K562 (cell line): ENCODE measurements at regions not wholly inside any gene's neighbourhood (a gene's known extent, or its start where the extent isn't known, plus 50 kb on each side); places are given as distances from the start of the nearest gene placed in this dataset.

Experiments
- ATAC-seq: fragments of 200-7000 bp; cut with Tn5 transposase; 3 replicates; pipeline ENCODE4 v1.9.1; 2020; ENCODE audit warnings: moderate library complexity
- BruUV-seq: library from RNA; stranded (reverse); fragments of 400-500 nt; replicated peaks from 2 replicates; lab custom pipeline; 2021; lab: Mats Ljungman, UMichigan
- CTCF ChIA-PET: fragments of 300-600 bp; formaldehyde crosslinking; extraction: SDS; loops from one replicate; lab custom pipeline; 2021; ENCODE audit warnings: low intra/inter-chr PET ratio; lab: Yijun Ruan, JAX
- POLR2A ChIA-PET: fragments of 300-600, 350-650 bp; sonication (Branson Sonifier 250); formaldehyde crosslinking; extraction: SDS; loops from one replicate; lab custom pipeline; 2021; ENCODE audit warnings: antibody characterized with exemption, inconsistent platforms; lab: Yijun Ruan, JAX
- DNase-seq, 4 experiments: peaks; one replicate each; pipeline versions ENCODE4 v3.0.0 to v3.0.0-alpha.2; 2011 to 2018; ENCODE audit warnings: low spot score in 3 of 4, mixed read lengths in 3 of 4; ENCODE audit errors: extremely low read depth in 1 of 4
- FAIRE-seq: peaks from 2 replicates; lab custom pipeline; 2011; peaks lifted over from hg19 to GRCh38; lab: Jason Lieb, UNC
- H2AFZ ChIP-seq: 2 replicates; pipeline ENCODE4 v1.6.0; 2011; ENCODE audit warnings: low read depth, low read length, control low read depth, inconsistent platforms
- H3K27ac ChIP-seq: fragments of 200-600 bp; 3 replicates; pipeline ENCODE4 v1.8.0; 2011; ENCODE audit warnings: low read depth, mild to moderate bottlenecking, control low read depth, inconsistent platforms, low read length, moderate library complexity, mixed read lengths; ENCODE audit errors: extremely low read depth
- H3K27me3 ChIP-seq, 2 experiments: fragments of 300-600 bp in 1 of 2; 2 replicates in 1 of 2; 3 replicates in 1 of 2; pipeline versions ENCODE4 v1.6.0 to v1.8.0; 2011; ENCODE audit warnings: inconsistent platforms in 2 of 2, low read length in 2 of 2, mild to moderate bottlenecking in 1 of 2, mixed read lengths in 1 of 2, moderate library complexity in 1 of 2; ENCODE audit not compliant: control insufficient read depth in 2 of 2, insufficient read depth in 2 of 2
- H3K36me3 ChIP-seq: fragments of 300-600 bp; 3 replicates; pipeline ENCODE4 v1.8.0; 2011; ENCODE audit warnings: mild to moderate bottlenecking, low read length, inconsistent platforms; ENCODE audit not compliant: control insufficient read depth, insufficient read depth
- H3K4me1 ChIP-seq, 2 experiments: fragments of 200-600 bp in 1 of 2; replicated peaks in 1 of 2; 2 replicates in 1 of 2; 3 replicates in 1 of 2; pipeline versions ENCODE4 v1.5.1 to v1.8.0; 2011; ENCODE audit warnings: inconsistent platforms in 2 of 2, low read length in 2 of 2, mild to moderate bottlenecking in 1 of 2, mixed read lengths in 1 of 2, moderate library complexity in 1 of 2; ENCODE audit not compliant: control insufficient read depth in 2 of 2, insufficient read depth in 2 of 2
- H3K4me2 ChIP-seq: 2 replicates; pipeline ENCODE4 v1.6.1; 2011; ENCODE audit warnings: low read length, control low read depth, inconsistent platforms, mixed read lengths; ENCODE audit not compliant: insufficient read depth
- H3K4me3 ChIP-seq: fragments of 200-600 bp; sonication (generic), shearing (Covaris generic); 2 replicates; pipeline ENCODE4 v1.5.1; 2016; ENCODE audit warnings: control low read depth, inconsistent platforms
- H3K79me2 ChIP-seq: fragments of 200-600 bp; 3 replicates; pipeline ENCODE4 v1.8.0; 2011; ENCODE audit warnings: low read length, inconsistent platforms; ENCODE audit not compliant: control insufficient read depth, insufficient read depth
- H3K9ac ChIP-seq, 2 experiments: 2 replicates each; pipeline versions ENCODE4 v1.6.0 to v1.6.1; 2011; ENCODE audit warnings: low read depth in 2 of 2, low read length in 2 of 2, control low read depth in 1 of 2, inconsistent platforms in 1 of 2, mild to moderate bottlenecking in 1 of 2, mixed read lengths in 1 of 2; ENCODE audit not compliant: insufficient read depth in 1 of 2
- H3K9me1 ChIP-seq: one replicate; pipeline ENCODE4 v1.6.0; 2011; ENCODE audit warnings: inconsistent platforms, mild to moderate bottlenecking, low read length, moderate library complexity; ENCODE audit not compliant: control insufficient read depth, insufficient read depth
- H3K9me3 ChIP-seq: replicated peaks from 2 replicates; pipeline ENCODE4 v1.5.1; 2011; ENCODE audit warnings: low read depth, low read length, inconsistent platforms; ENCODE audit not compliant: control insufficient read depth, insufficient read depth
- H4K20me1 ChIP-seq: replicated peaks from 2 replicates; pipeline ENCODE4 v1.6.1; 2011; ENCODE audit warnings: low read length, inconsistent platforms, mixed read lengths; ENCODE audit not compliant: control insufficient read depth, insufficient read depth
- BDP1 ChIP-seq: IDR thresholded peaks from 3 replicates; pipeline ENCODE4 v1.6.1; 2011; ENCODE audit not compliant: insufficient read length, insufficient read depth
- CUX1 ChIP-seq: fragments of 200-800 bp; sonication (Bioruptor generic); IDR thresholded peaks from 2 replicates; pipeline ENCODE4 v1.6.1; 2016; ENCODE audit warnings: missing genetic modification characterization, missing compliant biosample characterization
- ELF4 ChIP-seq: fragments of 450-650 bp; formaldehyde crosslinking; IDR thresholded peaks from 2 replicates; pipeline ENCODE4 v1.4.0; 2022; ENCODE audit warnings: missing genetic modification characterization
- GABPB2 ChIP-seq: fragments of 250-450 bp; sonication (Bioruptor Pico); conservative IDR thresholded peaks from 2 replicates; pipeline ENCODE4 v1.5.1; 2021; ENCODE audit warnings: mild to moderate bottlenecking
- HDAC1 ChIP-seq, 2 experiments: fragments of 450-650 bp; IDR thresholded peaks; 2 replicates each; pipeline ENCODE4 v1.6.1; 2016 to 2017; ENCODE audit warnings: inconsistent platforms in 1 of 2, mild to moderate bottlenecking in 1 of 2, moderate library complexity in 1 of 2
- NFYB ChIP-seq: IDR thresholded peaks from 2 replicates; pipeline ENCODE4 v1.6.1; 2011; ENCODE audit warnings: mild to moderate bottlenecking, moderate library complexity; ENCODE audit not compliant: insufficient read length; ENCODE audit errors: extremely low read depth
- POLR2A ChIP-seq: fragments of 450-650 bp; conservative IDR thresholded peaks from 2 replicates; pipeline ENCODE4 v1.6.1; 2016
- PREB ChIP-seq: sonication (generic); formaldehyde crosslinking; IDR thresholded peaks from 2 replicates; pipeline ENCODE4 v1.8.1; 2023; ENCODE audit warnings: mild to moderate bottlenecking, missing genetic modification reagents
- SAFB2 ChIP-seq: fragments of 200-400 bp; formaldehyde crosslinking; IDR thresholded peaks from 2 replicates; pipeline ENCODE4 v1.6.1; 2018; ENCODE audit warnings: borderline replicate concordance, low read length, low read depth, moderate library complexity; ENCODE audit not compliant: severe bottlenecking
- SIX5 ChIP-seq, 2 experiments: IDR thresholded peaks; 2 replicates each; pipeline ENCODE4 v1.6.1; 2011; ENCODE audit warnings: low read length in 2 of 2, borderline replicate concordance in 1 of 2, low read depth in 1 of 2, mild to moderate bottlenecking in 1 of 2, moderate library complexity in 1 of 2; ENCODE audit not compliant: insufficient read depth in 1 of 2
- SNIP1 ChIP-seq: fragments of 450-650 bp; IDR thresholded peaks from 2 replicates; pipeline ENCODE4 v1.7.1; 2017; ENCODE audit warnings: low read depth, mild to moderate bottlenecking
- SRSF1 ChIP-seq: fragments of 200-400 bp; formaldehyde crosslinking; IDR thresholded peaks from 2 replicates; pipeline ENCODE4 v1.6.1; 2017; ENCODE audit warnings: mild to moderate bottlenecking, low read depth, low read length, moderate library complexity
- TCF7 ChIP-seq: sonication (generic); IDR thresholded peaks from 2 replicates; pipeline ENCODE4 v1.6.1; 2016; ENCODE audit warnings: antibody characterized with exemption, borderline replicate concordance
- ZNF280A ChIP-seq: fragments of 450-650 bp; IDR thresholded peaks from 2 replicates; pipeline ENCODE4 v1.6.1; 2018; ENCODE audit warnings: mild to moderate bottlenecking, low read depth; ENCODE audit not compliant: partially characterized antibody
- WGBS: fragments of 100-300 bp; shearing (Covaris generic); methylation state at CpG from one replicate; pipeline ENCODE4 v1.1.6; 2016; ENCODE audit warnings: low coverage, mixed read lengths; ENCODE audit not compliant: insufficient coverage; ENCODE audit errors: missing lambda C conversion rate; 5-methylcytosine and 5-hydroxymethylcytosine counted together
- in situ Hi-C: fragments of 300-500 bp; cut with MboI; formaldehyde crosslinking; loops from 4 replicates; pipeline ENCODE4 v1.15.0; 2018; ENCODE audit warnings: inconsistent platforms, mixed read lengths
- intact Hi-C: fragments of 100-400 bp; cut with micrococcal nuclease; formaldehyde crosslinking; loops from 2 replicates; pipeline ENCODE4 v1.14.2; 2022

- TF ChIP-seq TCF7 (no peak), ZNF280A (no peak)
- TF ChIP-seq, all 486 proteins: peak for 0
These were observed 233.3 kb upstream of the GRAMD2B start (continued) for GRCh38 chr5:126189862-126190261.

- ATAC-seq = no peak
- TF ChIP-seq SIX5 (IDR thresholded peaks at IDR 0.05; ENCODE audit: borderline replicate concordance in 1 of 2, insufficient read depth in 1 of 2, low read depth in 1 of 2, low read length in 2 of 2) (no peak), SNIP1 (no peak), HDAC1 (IDR thresholded peaks at IDR 0.05) (no peak), SRSF1 (no peak), POLR2A (no peak), ELF4 (no peak), PREB (CRISPR knock-in tag) (no peak), SAFB2 (no peak), CUX1 (CRISPR knock-in tag) (no peak), GABPB2 (CRISPR knock-in tag) (no peak), NFYB (no peak), BDP1 (no peak)
- no peak for DNase-seq
- Histone ChIP-seq H3K27ac (no peak overlapping the region), H3K4me2 (no peak overlapping the region), H3K9me3 (no peaks in the 10 kb centered on the region), H4K20me1 (no peaks in the 10 kb centered on the region), H3K9me1 (no peaks in the 10 kb centered on the region), H3K79me2 (no peaks in the 10 kb centered on the region), H3K4me3 (no peak overlapping the region), H3K9ac (no peak overlapping the region), H3K27me3 (no peaks in the 10 kb centered on the region), H2AFZ (no peak overlapping the region), H3K4me1 (no peaks in the 10 kb centered on the region), H3K36me3 (no peaks in the 10 kb centered on the region)
- BruUV-seq = no TSS peak
- in situ Hi-C loops = no loop called here
- CTCF ChIA-PET = no interaction called here
- intact Hi-C loops = no loop called here
- 3% methylated on average over 4 of the region's 4 CpGs for WGBS
- POLR2A ChIA-PET = no interaction called here
- FAIRE-seq = no peak
These were observed 231.0 kb upstream of the GRAMD2B start for GRCh38 chr5:126192226-126192625.
